Prostate gland (tissue), 2 donors: ENCODE measurements at regions not wholly inside any gene's neighbourhood (a gene's known extent, or its start where the extent isn't known, plus 50 kb on each side); places are given as distances from the start of the nearest gene placed in this dataset.
"Not testable (repeated sequence)": the region's sequence is repeated elsewhere in the genome, so short reads cannot be mapped to it uniquely, and the experiment has no call there.

ENCODE experiments used
- DNase-seq: peaks from one replicate; pipeline ENCODE4 v3.0.0-alpha.2; 2019; ENCODE audit warnings: low spot score
- H3K27ac ChIP-seq, 2 donors: fragments of 200-600 bp; sonication (generic); 2 replicates each; pipeline ENCODE4 v1.5.1; 2017 to 2019
- H3K27me3 ChIP-seq: fragments of 200-600 bp; sonication (generic); replicated peaks from 2 replicates; pipeline ENCODE4 v1.5.1; 2019; ENCODE audit not compliant: insufficient read depth
- H3K36me3 ChIP-seq, 2 donors: fragments of 200-600 bp; sonication (generic); 1 replicate in 1 of 2; 2 replicates in 1 of 2; pipeline versions ENCODE4 v1.5.1 to v1.8.1; 2017 to 2019
- H3K4me1 ChIP-seq: fragments of 200-600 bp; sonication (generic); replicated peaks from 2 replicates; pipeline ENCODE4 v1.5.1; 2019
- H3K4me3 ChIP-seq, 2 donors: fragments of 200-600 bp; sonication (generic); 2 replicates each; pipeline ENCODE4 v1.5.1; 2017 to 2019
- H3K9me3 ChIP-seq: fragments of 200-600 bp; sonication (generic); 2 replicates; pipeline ENCODE4 v1.5.1; 2017
- CTCF ChIP-seq, 4 experiments: fragments of 200-600 bp in 2 of 4; fragments of 450-650 bp in 2 of 4; sonication (generic) in 2 of 4; IDR thresholded peaks; 1 replicate in 3 of 4; 2 replicates in 1 of 4; pipeline ENCODE4 v1.5.1; 2016 to 2019; ENCODE audit warnings: antibody characterized with exemption in 4 of 4, mild to moderate bottlenecking in 2 of 4, moderate library complexity in 2 of 4
- POLR2A ChIP-seq: fragments of 450-650 bp; IDR thresholded peaks from one replicate; pipeline ENCODE4 v1.6.1; 2016; ENCODE audit warnings: antibody characterized with exemption, mild to moderate bottlenecking
- POLR2AphosphoS5 ChIP-seq: sonication (generic); formaldehyde crosslinking; IDR thresholded peaks from one replicate; pipeline ENCODE4 v1.6.1; 2017; ENCODE audit warnings: antibody characterized with exemption
- WGBS: methylation state at CpG from one replicate; pipeline ENCODE4 v1.1.5; 2018; 5-methylcytosine and 5-hydroxymethylcytosine counted together
- intact Hi-C: fragments of 100-400 bp; cut with DNase I; formaldehyde crosslinking; loops from one replicate; pipeline ENCODE4 v1.14.2; 2022

- TF ChIP-seq POLR2A (no peak), CTCF (IDR thresholded peaks at IDR 0.05) (no peak), POLR2AphosphoS5 (no peak)
- H3K4me1 ChIP-seq: peaks cover 3% of the 10 kb centered on the region
- no peaks in the 10 kb centered on the region for H3K27me3 ChIP-seq
- no peaks in the 10 kb centered on the region for H3K36me3 ChIP-seq
- DNase-seq: no peak
- intact Hi-C loops: no loop called here
- no peak overlapping the region for H3K4me3 ChIP-seq
- no peaks in the 10 kb centered on the region for H3K9me3 ChIP-seq
- H3K27ac ChIP-seq: no peak overlapping the region
- WGBS: 89% methylated on average over 2 of the region's 2 CpGs
These were observed 110.2 kb downstream of the PCSK1 start for GRCh38 chr5:96322865-96323264.

DNA sequence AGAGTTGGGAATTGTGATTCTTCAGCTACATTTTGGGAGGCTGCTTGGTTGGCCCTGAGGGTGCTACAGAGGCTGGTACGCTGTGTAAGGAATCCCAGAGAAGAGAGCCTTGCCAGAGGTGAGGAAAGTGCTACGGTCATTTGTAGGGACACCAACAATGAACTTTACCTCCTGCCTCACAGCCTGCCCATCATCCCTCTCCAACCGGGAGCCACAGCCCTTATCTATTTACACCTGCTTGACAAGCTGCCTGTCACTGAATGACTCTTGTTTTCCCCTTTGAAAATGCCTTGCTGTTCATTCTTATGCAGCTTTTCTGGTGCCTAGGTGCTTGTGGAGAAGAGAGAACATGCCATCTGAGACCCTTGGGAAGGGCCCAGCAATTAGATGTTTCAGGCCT is 110.8 kb downstream of the PCSK1 start:
- H3K4me1 ChIP-seq: peaks cover 3% of the 10 kb centered on the region
- H3K4me3 ChIP-seq: no peak overlapping the region
- H3K27ac ChIP-seq: no peak overlapping the region
- H3K36me3 ChIP-seq: no peaks in the 10 kb centered on the region
- TF ChIP-seq CTCF (IDR thresholded peaks at IDR 0.05) (no peak), POLR2A (no peak), POLR2AphosphoS5 (no peak)
- DNase-seq: no peak
- intact Hi-C loops: no loop called here
- no peaks in the 10 kb centered on the region for H3K27me3 ChIP-seq
- H3K9me3 ChIP-seq: no peaks in the 10 kb centered on the region
- WGBS: 70% methylated on average over 3 of the region's 3 CpGs

DNA sequence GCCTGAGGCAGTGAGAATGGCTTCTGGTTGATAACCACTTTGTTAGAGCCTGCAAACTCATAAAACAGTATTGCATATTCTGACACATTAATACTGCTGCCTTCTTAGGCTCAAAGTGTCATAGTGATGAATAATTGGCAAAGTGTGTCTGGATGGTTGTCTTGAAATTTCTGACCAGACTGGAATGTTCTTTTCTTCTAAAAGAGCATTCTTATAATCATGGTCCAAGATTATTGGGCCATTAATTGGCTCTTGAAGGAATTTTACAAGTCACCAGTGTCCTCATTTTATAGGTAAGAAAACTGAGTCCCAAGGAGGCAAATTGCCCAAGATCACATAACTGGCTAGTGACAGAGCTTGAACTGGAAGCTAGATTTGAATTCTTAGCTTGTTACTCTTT is 111.7 kb downstream of the PCSK1 start:
- peaks cover 3% of the 10 kb centered on the region for H3K4me1 ChIP-seq
- intact Hi-C loops: no loop called here
- H3K27me3 ChIP-seq: no peaks in the 10 kb centered on the region
- TF ChIP-seq CTCF (IDR thresholded peaks at IDR 0.05): no peak
- TF ChIP-seq POLR2A: no peak
- TF ChIP-seq POLR2AphosphoS5: no peak
- H3K36me3 ChIP-seq: no peaks in the 10 kb centered on the region
- DNase-seq: no peak
- H3K27ac ChIP-seq: no peak overlapping the region
- H3K4me3 ChIP-seq: no peak overlapping the region
- no peaks in the 10 kb centered on the region for H3K9me3 ChIP-seq

DNA sequence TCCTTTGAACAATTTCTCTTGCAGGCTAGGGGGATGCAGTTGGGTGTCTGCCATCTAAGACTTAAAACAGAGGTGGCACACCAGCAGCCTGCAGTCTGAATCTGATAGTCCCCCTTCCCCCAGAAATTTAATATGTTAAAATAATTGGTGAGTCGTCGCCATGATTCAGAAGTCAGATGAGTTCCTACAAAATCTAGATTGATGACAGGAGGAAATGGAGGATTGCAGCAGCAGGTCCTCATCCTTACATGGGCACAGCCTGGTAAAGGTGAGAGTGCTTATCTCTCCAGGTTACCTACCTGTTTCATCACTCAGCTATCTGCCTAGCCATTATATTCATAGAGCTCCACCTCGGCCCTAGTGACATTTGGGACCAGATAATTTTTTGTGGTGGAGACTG is 112.3 kb downstream of the PCSK1 start:
- no peak for TF ChIP-seq CTCF (IDR thresholded peaks at IDR 0.05)
- no peak for TF ChIP-seq POLR2AphosphoS5
- no peak for TF ChIP-seq POLR2A

DNA sequence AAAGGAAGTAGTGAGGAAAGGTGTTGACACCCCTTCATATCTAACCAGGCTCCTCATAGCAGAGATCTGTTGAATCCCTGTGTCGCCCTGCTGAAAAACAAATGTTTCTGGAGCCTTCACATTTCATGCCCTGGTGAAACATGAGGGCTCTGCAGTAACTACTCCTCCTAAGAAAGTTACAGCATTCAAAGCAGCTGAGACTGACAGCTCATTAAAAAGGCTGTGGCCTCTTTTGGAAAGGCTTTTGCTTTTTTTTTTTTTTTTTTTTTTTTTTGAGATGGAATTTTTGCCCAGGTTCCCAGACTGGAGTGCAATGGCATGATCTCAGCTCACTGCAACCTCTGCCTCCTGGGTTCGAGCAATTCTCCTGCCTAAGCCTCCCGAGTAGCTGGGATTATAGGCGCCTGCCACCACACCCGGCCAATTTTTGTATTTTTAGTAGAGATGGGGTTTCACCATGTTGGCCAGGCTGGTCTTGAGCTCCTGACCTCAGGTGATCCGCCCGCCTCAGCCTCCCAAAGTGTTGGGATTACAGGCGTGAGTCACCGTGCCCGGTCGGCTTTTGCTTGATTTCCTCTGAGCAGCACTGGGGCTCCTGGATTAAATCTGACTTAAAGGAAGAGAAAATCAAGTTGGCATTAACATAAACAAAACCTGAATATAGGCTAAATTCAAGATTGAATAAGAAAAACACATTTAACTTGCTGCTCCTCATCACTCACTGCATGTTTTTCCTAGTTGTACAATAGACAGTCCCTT is 112.9 kb downstream of the PCSK1 start:
- WGBS: 95% methylated on average over 11 of the region's 11 CpGs
- H3K27me3 ChIP-seq, H3K9me3 ChIP-seq: not testable (repeated sequence)

More for the DNA sequence above, 112.3 kb downstream of the PCSK1 start:
- no peak overlapping the region for H3K4me3 ChIP-seq
- no peak for DNase-seq
- H3K9me3 ChIP-seq: no peaks in the 10 kb centered on the region
- 99% methylated on average over 3 of the region's 3 CpGs for WGBS
- no peaks in the 10 kb centered on the region for H3K36me3 ChIP-seq
- H3K4me1 ChIP-seq: peaks cover 3% of the 10 kb centered on the region
- H3K27me3 ChIP-seq: no peaks in the 10 kb centered on the region
- intact Hi-C loops: no loop called here
- H3K27ac ChIP-seq: no peak overlapping the region

More for the DNA sequence above, 112.9 kb downstream of the PCSK1 start:
- H3K27ac ChIP-seq, DNase-seq, H3K4me3 ChIP-seq, intact Hi-C loops, H3K36me3 ChIP-seq, H3K4me1 ChIP-seq: not testable (repeated sequence)
